ENCODE measurements at regions not wholly inside any gene's neighbourhood (a gene's known extent, or its start where the extent isn't known, plus 50 kb on each side); places are given as distances from the start of the nearest gene placed in this dataset.
A peak's percentile ranks its signal among the peaks of the same experiment; 100 is the strongest.

GRCh38 chrX:45584717-45585116 is 384.0 kb upstream of the DIPK2B start:
- H4K91ac ChIP-seq (ENCODE audit: insufficient read depth, low read depth, low read length): no peak overlapping the region
- no peaks in the 10 kb centered on the region for H3K27me3 ChIP-seq (ENCODE audit: control insufficient read depth, insufficient read depth, low read length)
- dilution Hi-C loops (cut with HindIII; ENCODE audit: low sequenced_read_pairs, unreplicated experiment) (no loop called here), in situ Hi-C loops (cut with MboI; ENCODE audit: low sequenced_read_pairs) (no loop called here), intact Hi-C loops (cut with micrococcal nuclease) (no loop called here)
- no peak overlapping the region for H3K23ac ChIP-seq (ENCODE audit: low read depth, low read length)
- no peak overlapping the region for H3K14ac ChIP-seq (replicated peaks; ENCODE audit: low read depth, low read length)
- no peaks in the 10 kb centered on the region for H4K20me1 ChIP-seq (ENCODE audit: insufficient read depth, low read length)
- H2AK5ac ChIP-seq (ENCODE audit: low read depth, low read length): no peak overlapping the region
- ChIA-PET POLR2A (ENCODE audit: unreplicated experiment) (no interaction called here), CTCF (no interaction called here)
- no peak overlapping the region for H2BK15ac ChIP-seq (ENCODE audit: low read depth, low read length)
- H3K36me3 ChIP-seq (ENCODE audit: control insufficient read depth, insufficient read depth, low read length): no peaks in the 10 kb centered on the region
- no peak overlapping the region for H2BK20ac ChIP-seq (ENCODE audit: low read depth, low read length)
- H3K9ac ChIP-seq (ENCODE audit: low read depth, low read length): no peak overlapping the region
- no peaks in the 10 kb centered on the region for H3K9me1 ChIP-seq (ENCODE audit: insufficient read depth, low read length)
- H3K9me3 ChIP-seq (ENCODE audit: control insufficient read depth, insufficient read depth, low read length): peaks cover 14% of the 10 kb centered on the region
- H3K4ac ChIP-seq (ENCODE audit: low read depth, low read length): no peak overlapping the region
- no CpG with 5 or more reads among the region's 2 CpGs for WGBS, 2 experiments (ENCODE audit: extremely low coverage in 2 of 2, insufficient read length in 1 of 2)
- H3K79me1 ChIP-seq (ENCODE audit: low read depth in 1 of 2, low read length in 2 of 2): no peaks in the 10 kb centered on the region
- TF ChIP-seq MAZ (IDR thresholded peaks at IDR 0.05; ENCODE audit: borderline replicate concordance, low read depth, low read length) (no peak), RAD21 (IDR thresholded peaks at IDR 0.05; ENCODE audit: low read length) (no peak), CHD1 (IDR thresholded peaks at IDR 0.05; ENCODE audit: low read depth, low read length) (no peak), CEBPB (IDR thresholded peaks at IDR 0.05; ENCODE audit: low read depth, low read length) (no peak), MAFK (IDR thresholded peaks at IDR 0.05; ENCODE audit: low read depth, low read length) (no peak), NFE2L2 (IDR thresholded peaks at IDR 0.05; ENCODE audit: low read depth, low read length) (no peak), FOS (IDR thresholded peaks at IDR 0.05; ENCODE audit: low read depth, low read length) (no peak), BHLHE40 (IDR thresholded peaks at IDR 0.05; ENCODE audit: low read depth, low read length) (no peak), CTCF (conservative IDR thresholded peaks at IDR 0.05; ENCODE audit: low read depth, low read length) (no peak), RFX5 (IDR thresholded peaks at IDR 0.05; ENCODE audit: low read depth, low read length) (no peak), MXI1 (IDR thresholded peaks at IDR 0.05; ENCODE audit: borderline replicate concordance, low read depth, low read length) (no peak)
- TF ChIP-seq, protein P1, sequence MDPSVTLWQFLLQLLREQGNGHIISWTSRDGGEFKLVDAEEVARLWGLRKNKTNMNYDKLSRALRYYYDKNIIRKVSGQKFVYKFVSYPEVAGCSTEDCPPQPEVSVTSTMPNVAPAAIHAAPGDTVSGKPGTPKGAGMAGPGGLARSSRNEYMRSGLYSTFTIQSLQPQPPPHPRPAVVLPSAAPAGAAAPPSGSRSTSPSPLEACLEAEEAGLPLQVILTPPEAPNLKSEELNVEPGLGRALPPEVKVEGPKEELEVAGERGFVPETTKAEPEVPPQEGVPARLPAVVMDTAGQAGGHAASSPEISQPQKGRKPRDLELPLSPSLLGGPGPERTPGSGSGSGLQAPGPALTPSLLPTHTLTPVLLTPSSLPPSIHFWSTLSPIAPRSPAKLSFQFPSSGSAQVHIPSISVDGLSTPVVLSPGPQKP (IDR thresholded peaks at IDR 0.05; ENCODE audit: borderline replicate concordance, low read depth, low read length): no peak
- TF ChIP-seq, protein P2, sequence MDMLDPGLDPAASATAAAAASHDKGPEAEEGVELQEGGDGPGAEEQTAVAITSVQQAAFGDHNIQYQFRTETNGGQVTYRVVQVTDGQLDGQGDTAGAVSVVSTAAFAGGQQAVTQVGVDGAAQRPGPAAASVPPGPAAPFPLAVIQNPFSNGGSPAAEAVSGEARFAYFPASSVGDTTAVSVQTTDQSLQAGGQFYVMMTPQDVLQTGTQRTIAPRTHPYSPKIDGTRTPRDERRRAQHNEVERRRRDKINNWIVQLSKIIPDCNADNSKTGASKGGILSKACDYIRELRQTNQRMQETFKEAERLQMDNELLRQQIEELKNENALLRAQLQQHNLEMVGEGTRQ (IDR thresholded peaks at IDR 0.05; ENCODE audit: low read depth, low read length): no peak
- H4K5ac ChIP-seq (ENCODE audit: low read depth, low read length): no peak overlapping the region
- peak; percentile 0 for DNase-seq
- no peak overlapping the region for H2BK120ac ChIP-seq (ENCODE audit: low read depth, low read length)
- BruUV-seq (replicated peaks): no TSS peak
- no peak overlapping the region for H3K4me2 ChIP-seq (ENCODE audit: low read depth, low read length)
- H2AK9ac ChIP-seq (replicated peaks; ENCODE audit: low read depth, low read length, poor library complexity): no peak overlapping the region
- H3K18ac ChIP-seq (ENCODE audit: low read depth, low read length): no peak overlapping the region
- H3K4me1 ChIP-seq (ENCODE audit: control insufficient read depth, insufficient read depth, low read length): no peaks in the 10 kb centered on the region
- no peak overlapping the region for H3K4me3 ChIP-seq (ENCODE audit: insufficient read depth, low read depth, low read length)
- no peak overlapping the region for H3K27ac ChIP-seq (ENCODE audit: insufficient read depth, low read length)
- no peak overlapping the region for H2AFZ ChIP-seq (replicated peaks; ENCODE audit: low read length, poor library complexity)
- no peak overlapping the region for H4K8ac ChIP-seq (ENCODE audit: low read depth in 2 of 2, low read length in 2 of 2)
- no peak for ATAC-seq (ENCODE audit: low read depth)
- H2BK5ac ChIP-seq (ENCODE audit: low read depth, low read length, poor library complexity, severe bottlenecking): no peak overlapping the region
- H3K56ac ChIP-seq (ENCODE audit: extremely low read depth, insufficient read depth, low read length): no peak overlapping the region

Data from IMR-90 (cell line).